PC-3 (cell line): ENCODE measurements at regions not wholly inside any gene's neighbourhood (a gene's known extent, or its start where the extent isn't known, plus 50 kb on each side); places are given as distances from the start of the nearest gene placed in this dataset.

Experiments
- EZH2 ChIP-seq: fragments of 300-600 bp; sonication (generic); IDR thresholded peaks from one replicate; pipeline ENCODE4 v1.6.1; 2017; ENCODE audit warnings: antibody characterized with exemption, mild to moderate bottlenecking, low read length; ENCODE audit not compliant: unreplicated experiment
- TF ChIP-seq, protein P1 (sequence below): fragments of 300-600 bp; sonication (generic); conservative IDR thresholded peaks from 2 replicates; pipeline ENCODE4 v1.5.1; 2017; ENCODE audit warnings: antibody characterized with exemption, low read depth, mild to moderate bottlenecking, low read length

- TF ChIP-seq, protein P1, sequence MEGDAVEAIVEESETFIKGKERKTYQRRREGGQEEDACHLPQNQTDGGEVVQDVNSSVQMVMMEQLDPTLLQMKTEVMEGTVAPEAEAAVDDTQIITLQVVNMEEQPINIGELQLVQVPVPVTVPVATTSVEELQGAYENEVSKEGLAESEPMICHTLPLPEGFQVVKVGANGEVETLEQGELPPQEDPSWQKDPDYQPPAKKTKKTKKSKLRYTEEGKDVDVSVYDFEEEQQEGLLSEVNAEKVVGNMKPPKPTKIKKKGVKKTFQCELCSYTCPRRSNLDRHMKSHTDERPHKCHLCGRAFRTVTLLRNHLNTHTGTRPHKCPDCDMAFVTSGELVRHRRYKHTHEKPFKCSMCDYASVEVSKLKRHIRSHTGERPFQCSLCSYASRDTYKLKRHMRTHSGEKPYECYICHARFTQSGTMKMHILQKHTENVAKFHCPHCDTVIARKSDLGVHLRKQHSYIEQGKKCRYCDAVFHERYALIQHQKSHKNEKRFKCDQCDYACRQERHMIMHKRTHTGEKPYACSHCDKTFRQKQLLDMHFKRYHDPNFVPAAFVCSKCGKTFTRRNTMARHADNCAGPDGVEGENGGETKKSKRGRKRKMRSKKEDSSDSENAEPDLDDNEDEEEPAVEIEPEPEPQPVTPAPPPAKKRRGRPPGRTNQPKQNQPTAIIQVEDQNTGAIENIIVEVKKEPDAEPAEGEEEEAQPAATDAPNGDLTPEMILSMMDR, result no peak
- no peak for TF ChIP-seq EZH2
These were observed 377.5 kb downstream of the TMEM167A start for GRCh38 chr5:82699737-82700136.
